ENCODE measurements at regions not wholly inside any gene's neighbourhood (a gene's known extent, or its start where the extent isn't known, plus 50 kb on each side); places are given as distances from the start of the nearest gene placed in this dataset.

DNA sequence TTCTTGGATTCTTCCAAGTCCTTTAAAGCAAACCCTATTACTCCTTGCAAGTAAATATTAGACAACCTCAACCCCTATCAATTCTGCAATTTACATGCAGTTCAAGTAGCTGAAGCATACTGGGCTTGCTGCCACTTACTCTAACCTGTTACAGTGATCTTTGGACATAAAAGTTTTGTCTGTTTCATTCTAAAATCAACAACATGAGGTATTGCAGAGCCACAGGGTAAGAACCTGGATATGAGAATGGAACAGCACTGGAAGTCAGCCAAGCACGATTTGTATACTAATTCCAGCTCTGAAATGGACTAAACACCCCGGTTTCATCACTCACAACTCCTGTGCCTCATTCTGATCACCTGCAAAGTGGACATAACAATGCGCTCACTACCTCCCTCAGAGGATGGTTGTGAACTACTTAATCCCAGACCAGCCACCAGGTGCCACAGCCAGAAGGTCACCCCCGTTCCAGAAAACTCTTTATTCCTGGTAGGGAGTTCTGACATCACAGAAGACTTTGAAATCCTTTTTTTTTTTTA, 270.0 kb downstream of the ADGB start:
- TF ChIP-seq, protein P1, sequence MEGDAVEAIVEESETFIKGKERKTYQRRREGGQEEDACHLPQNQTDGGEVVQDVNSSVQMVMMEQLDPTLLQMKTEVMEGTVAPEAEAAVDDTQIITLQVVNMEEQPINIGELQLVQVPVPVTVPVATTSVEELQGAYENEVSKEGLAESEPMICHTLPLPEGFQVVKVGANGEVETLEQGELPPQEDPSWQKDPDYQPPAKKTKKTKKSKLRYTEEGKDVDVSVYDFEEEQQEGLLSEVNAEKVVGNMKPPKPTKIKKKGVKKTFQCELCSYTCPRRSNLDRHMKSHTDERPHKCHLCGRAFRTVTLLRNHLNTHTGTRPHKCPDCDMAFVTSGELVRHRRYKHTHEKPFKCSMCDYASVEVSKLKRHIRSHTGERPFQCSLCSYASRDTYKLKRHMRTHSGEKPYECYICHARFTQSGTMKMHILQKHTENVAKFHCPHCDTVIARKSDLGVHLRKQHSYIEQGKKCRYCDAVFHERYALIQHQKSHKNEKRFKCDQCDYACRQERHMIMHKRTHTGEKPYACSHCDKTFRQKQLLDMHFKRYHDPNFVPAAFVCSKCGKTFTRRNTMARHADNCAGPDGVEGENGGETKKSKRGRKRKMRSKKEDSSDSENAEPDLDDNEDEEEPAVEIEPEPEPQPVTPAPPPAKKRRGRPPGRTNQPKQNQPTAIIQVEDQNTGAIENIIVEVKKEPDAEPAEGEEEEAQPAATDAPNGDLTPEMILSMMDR (IDR thresholded peaks at IDR 0.05; ENCODE audit: low read depth, low read length, missing input control), result no peak
- TF ChIP-seq, protein P2, sequence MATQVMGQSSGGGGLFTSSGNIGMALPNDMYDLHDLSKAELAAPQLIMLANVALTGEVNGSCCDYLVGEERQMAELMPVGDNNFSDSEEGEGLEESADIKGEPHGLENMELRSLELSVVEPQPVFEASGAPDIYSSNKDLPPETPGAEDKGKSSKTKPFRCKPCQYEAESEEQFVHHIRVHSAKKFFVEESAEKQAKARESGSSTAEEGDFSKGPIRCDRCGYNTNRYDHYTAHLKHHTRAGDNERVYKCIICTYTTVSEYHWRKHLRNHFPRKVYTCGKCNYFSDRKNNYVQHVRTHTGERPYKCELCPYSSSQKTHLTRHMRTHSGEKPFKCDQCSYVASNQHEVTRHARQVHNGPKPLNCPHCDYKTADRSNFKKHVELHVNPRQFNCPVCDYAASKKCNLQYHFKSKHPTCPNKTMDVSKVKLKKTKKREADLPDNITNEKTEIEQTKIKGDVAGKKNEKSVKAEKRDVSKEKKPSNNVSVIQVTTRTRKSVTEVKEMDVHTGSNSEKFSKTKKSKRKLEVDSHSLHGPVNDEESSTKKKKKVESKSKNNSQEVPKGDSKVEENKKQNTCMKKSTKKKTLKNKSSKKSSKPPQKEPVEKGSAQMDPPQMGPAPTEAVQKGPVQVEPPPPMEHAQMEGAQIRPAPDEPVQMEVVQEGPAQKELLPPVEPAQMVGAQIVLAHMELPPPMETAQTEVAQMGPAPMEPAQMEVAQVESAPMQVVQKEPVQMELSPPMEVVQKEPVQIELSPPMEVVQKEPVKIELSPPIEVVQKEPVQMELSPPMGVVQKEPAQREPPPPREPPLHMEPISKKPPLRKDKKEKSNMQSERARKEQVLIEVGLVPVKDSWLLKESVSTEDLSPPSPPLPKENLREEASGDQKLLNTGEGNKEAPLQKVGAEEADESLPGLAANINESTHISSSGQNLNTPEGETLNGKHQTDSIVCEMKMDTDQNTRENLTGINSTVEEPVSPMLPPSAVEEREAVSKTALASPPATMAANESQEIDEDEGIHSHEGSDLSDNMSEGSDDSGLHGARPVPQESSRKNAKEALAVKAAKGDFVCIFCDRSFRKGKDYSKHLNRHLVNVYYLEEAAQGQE (IDR thresholded peaks at IDR 0.05), result peak; percentile 12
- peak; percentile 84 to 89 for TF ChIP-seq HNF4A (conservative IDR thresholded peaks at IDR 0.05)
- no peak for TF ChIP-seq TAF1 (conservative IDR thresholded peaks at IDR 0.05)
- peak; percentile 63 for TF ChIP-seq YY1 (IDR thresholded peaks at IDR 0.05)
- TF ChIP-seq EGR1 (IDR thresholded peaks at IDR 0.05; ENCODE audit: low read depth in 2 of 2), result peak in 1 of 2 donors; percentile 52
- TF ChIP-seq, protein P3, sequence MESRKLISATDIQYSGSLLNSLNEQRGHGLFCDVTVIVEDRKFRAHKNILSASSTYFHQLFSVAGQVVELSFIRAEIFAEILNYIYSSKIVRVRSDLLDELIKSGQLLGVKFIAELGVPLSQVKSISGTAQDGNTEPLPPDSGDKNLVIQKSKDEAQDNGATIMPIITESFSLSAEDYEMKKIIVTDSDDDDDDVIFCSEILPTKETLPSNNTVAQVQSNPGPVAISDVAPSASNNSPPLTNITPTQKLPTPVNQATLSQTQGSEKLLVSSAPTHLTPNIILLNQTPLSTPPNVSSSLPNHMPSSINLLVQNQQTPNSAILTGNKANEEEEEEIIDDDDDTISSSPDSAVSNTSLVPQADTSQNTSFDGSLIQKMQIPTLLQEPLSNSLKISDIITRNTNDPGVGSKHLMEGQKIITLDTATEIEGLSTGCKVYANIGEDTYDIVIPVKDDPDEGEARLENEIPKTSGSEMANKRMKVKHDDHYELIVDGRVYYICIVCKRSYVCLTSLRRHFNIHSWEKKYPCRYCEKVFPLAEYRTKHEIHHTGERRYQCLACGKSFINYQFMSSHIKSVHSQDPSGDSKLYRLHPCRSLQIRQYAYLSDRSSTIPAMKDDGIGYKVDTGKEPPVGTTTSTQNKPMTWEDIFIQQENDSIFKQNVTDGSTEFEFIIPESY (IDR thresholded peaks at IDR 0.05), result peak; percentile 76
- TF ChIP-seq, protein P4, sequence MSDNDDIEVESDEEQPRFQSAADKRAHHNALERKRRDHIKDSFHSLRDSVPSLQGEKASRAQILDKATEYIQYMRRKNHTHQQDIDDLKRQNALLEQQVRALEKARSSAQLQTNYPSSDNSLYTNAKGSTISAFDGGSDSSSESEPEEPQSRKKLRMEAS (IDR thresholded peaks at IDR 0.05), result no peak
- TF ChIP-seq RXRA (IDR thresholded peaks at IDR 0.05), result peak; percentile 72 to 96
- peak; percentile 79 for TF ChIP-seq FOXA1 (IDR thresholded peaks at IDR 0.05)
- TF ChIP-seq, protein P5, sequence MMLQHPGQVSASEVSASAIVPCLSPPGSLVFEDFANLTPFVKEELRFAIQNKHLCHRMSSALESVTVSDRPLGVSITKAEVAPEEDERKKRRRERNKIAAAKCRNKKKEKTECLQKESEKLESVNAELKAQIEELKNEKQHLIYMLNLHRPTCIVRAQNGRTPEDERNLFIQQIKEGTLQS (IDR thresholded peaks at IDR 0.05), result peak; percentile 85
- peak; percentile 28 to 71 for TF ChIP-seq JUND (IDR thresholded peaks at IDR 0.05)
- TF ChIP-seq HNF4G (IDR thresholded peaks at IDR 0.05), result peak; percentile 38
